Gastroesophageal sphincter (tissue), 3 donors: ENCODE measurements at regions not wholly inside any gene's neighbourhood (a gene's known extent, or its start where the extent isn't known, plus 50 kb on each side); places are given as distances from the start of the nearest gene placed in this dataset.
"Not testable (repeated sequence)": the region's sequence is repeated elsewhere in the genome, so short reads cannot be mapped to it uniquely, and the experiment has no call there.

Experiments used
- CTCF ChIP-seq, 4 experiments: fragments of 200-600 bp in 2 of 4; fragments of 450-650 bp in 2 of 4; sonication (generic) in 1 of 4; IDR thresholded peaks; one replicate each; pipeline ENCODE4 v1.5.1; 2017 to 2019; ENCODE audit warnings: antibody characterized with exemption in 4 of 4, mild to moderate bottlenecking in 2 of 4, moderate library complexity in 2 of 4
- POLR2AphosphoS5 ChIP-seq: sonication (generic); formaldehyde crosslinking; IDR thresholded peaks from one replicate; pipeline ENCODE4 v1.6.1; 2017; ENCODE audit warnings: antibody characterized with exemption

- not testable (repeated sequence) for TF ChIP-seq CTCF (IDR thresholded peaks at IDR 0.05); POLR2AphosphoS5
These were observed 85.3 kb upstream of the XIST start for GRCh38 chrX:73937843-73938242.
